H9 (cell line): ENCODE measurements at regions not wholly inside any gene's neighbourhood (a gene's known extent, or its start where the extent isn't known, plus 50 kb on each side); places are given as distances from the start of the nearest gene placed in this dataset.

ENCODE experiments used
- DNase-seq: peaks from one replicate; pipeline ENCODE4 v3.0.0-alpha.2; 2017
- H2AFZ ChIP-seq: one replicate; pipeline ENCODE4 v1.6.1; 2013; ENCODE audit warnings: mild to moderate bottlenecking, low read length, control low read depth, moderate library complexity
- H2AK5ac ChIP-seq: 2 replicates; pipeline ENCODE4 v1.6.1; 2013; ENCODE audit warnings: low read length, control low read depth, mixed read lengths; ENCODE audit not compliant: insufficient read length
- H2BK120ac ChIP-seq: one replicate; pipeline ENCODE4 v1.6.1; 2013; ENCODE audit warnings: low read depth, mild to moderate bottlenecking, low read length, control low read depth, inconsistent platforms; ENCODE audit not compliant: poor library complexity, severe bottlenecking
- H2BK12ac ChIP-seq: 2 replicates; pipeline ENCODE4 v1.6.1; 2013; ENCODE audit warnings: low read length, control low read depth, mixed read lengths, low read depth; ENCODE audit not compliant: insufficient read length
- H2BK15ac ChIP-seq: 2 replicates; pipeline ENCODE4 v1.6.1; 2013; ENCODE audit warnings: low read depth, low read length, control low read depth
- H2BK20ac ChIP-seq: one replicate; pipeline ENCODE4 v1.6.1; 2013; ENCODE audit warnings: low read depth, mild to moderate bottlenecking, low read length, control low read depth, inconsistent platforms; ENCODE audit not compliant: poor library complexity, severe bottlenecking
- H2BK5ac ChIP-seq: 2 replicates; pipeline ENCODE4 v1.6.1; 2013; ENCODE audit warnings: low read length, control low read depth, mixed read lengths; ENCODE audit not compliant: insufficient read length
- H3K14ac ChIP-seq: 2 replicates; pipeline ENCODE4 v1.6.1; 2013; ENCODE audit warnings: low read length, control low read depth; ENCODE audit not compliant: insufficient read depth
- H3K18ac ChIP-seq: 2 replicates; pipeline ENCODE4 v1.6.1; 2013; ENCODE audit warnings: low read depth, mild to moderate bottlenecking, mixed read lengths, low read length, control low read depth; ENCODE audit not compliant: insufficient read length
- H3K23ac ChIP-seq: 2 replicates; pipeline ENCODE4 v1.6.1; 2013; ENCODE audit warnings: low read length, control low read depth, mixed read lengths, low read depth; ENCODE audit not compliant: insufficient read length
- H3K23me2 ChIP-seq: 2 replicates; pipeline ENCODE4 v1.6.1; 2013; ENCODE audit warnings: low read depth, mild to moderate bottlenecking, mixed read lengths, low read length, control low read depth; ENCODE audit not compliant: insufficient read length, poor library complexity, severe bottlenecking
- H3K27ac ChIP-seq: 2 replicates; pipeline ENCODE4 v1.5.1; 2013; ENCODE audit warnings: low read length, control low read depth, mixed read lengths, low read depth; ENCODE audit not compliant: insufficient read length
- H3K27me3 ChIP-seq: 2 replicates; pipeline ENCODE4 v1.6.1; 2013; ENCODE audit warnings: low read length, control low read depth, inconsistent platforms; ENCODE audit not compliant: insufficient read depth
- H3K4ac ChIP-seq: 2 replicates; pipeline ENCODE4 v1.6.1; 2013; ENCODE audit warnings: low read depth, mild to moderate bottlenecking, control low read depth, inconsistent platforms, low read length, moderate library complexity
- H3K4me1 ChIP-seq: 2 replicates; pipeline ENCODE4 v1.6.1; 2013; ENCODE audit warnings: low read length, control low read depth, inconsistent platforms; ENCODE audit not compliant: insufficient read depth
- H3K4me2 ChIP-seq: 2 replicates; pipeline ENCODE4 v1.6.1; 2013; ENCODE audit warnings: low read length, control low read depth, mixed read lengths; ENCODE audit not compliant: insufficient read length, insufficient read depth
- H3K56ac ChIP-seq: 2 replicates; pipeline ENCODE4 v1.6.1; 2013; ENCODE audit warnings: low read depth, mild to moderate bottlenecking, mixed read lengths, low read length, control low read depth; ENCODE audit not compliant: insufficient read length
- H3K79me1 ChIP-seq: 2 replicates; pipeline ENCODE4 v1.6.1; 2013; ENCODE audit warnings: low read depth, mild to moderate bottlenecking, moderate library complexity, low read length, control low read depth, inconsistent platforms; ENCODE audit not compliant: insufficient read depth, poor library complexity, severe bottlenecking
- H3K79me2 ChIP-seq: 2 replicates; pipeline ENCODE4 v1.6.1; 2013; ENCODE audit warnings: low read length, control low read depth, inconsistent platforms; ENCODE audit not compliant: insufficient read depth
- H3K9ac ChIP-seq: 2 replicates; pipeline ENCODE4 v1.6.1; 2013; ENCODE audit warnings: low read length, control low read depth, mixed read lengths; ENCODE audit not compliant: insufficient read length; ENCODE audit errors: extremely low read depth
- H3K9me3 ChIP-seq: one replicate; pipeline ENCODE4 v1.6.1; 2013; ENCODE audit warnings: low read depth, low read length, inconsistent platforms; ENCODE audit not compliant: control insufficient read depth
- H3T11ph ChIP-seq: one replicate; pipeline ENCODE4 v1.6.1; 2013; ENCODE audit warnings: mild to moderate bottlenecking, low read length, control low read depth, inconsistent platforms
- H4K20me1 ChIP-seq: one replicate; pipeline ENCODE4 v1.6.1; 2013; ENCODE audit not compliant: control insufficient read depth, insufficient read length, insufficient read depth
- H4K5ac ChIP-seq: 2 replicates; pipeline ENCODE4 v1.6.1; 2013; ENCODE audit warnings: low read depth, mild to moderate bottlenecking, mixed read lengths, low read length, control low read depth; ENCODE audit not compliant: insufficient read length
- H4K8ac ChIP-seq: replicated peaks from 2 replicates; pipeline ENCODE4 v1.6.1; 2013; ENCODE audit warnings: low read length, control low read depth, mixed read lengths, low read depth; ENCODE audit not compliant: insufficient read length
- H4K91ac ChIP-seq: 2 replicates; pipeline ENCODE4 v1.6.1; 2013; ENCODE audit warnings: low read depth, mild to moderate bottlenecking, moderate library complexity, mixed read lengths, low read length, control low read depth; ENCODE audit not compliant: insufficient read length
- H3K27ac Mint-ChIP-seq, 3 experiments: 2 replicates in 2 of 3; 3 replicates in 1 of 3; pipeline ENCODE4 v1.8.0; 2020 to 2021; ENCODE audit warnings: mixed read lengths in 3 of 3, mild to moderate bottlenecking in 1 of 3, moderate library complexity in 1 of 3
- H3K27me3 Mint-ChIP-seq: 2 replicates; pipeline ENCODE4 v1.8.0; 2021; ENCODE audit warnings: low read depth, mild to moderate bottlenecking, moderate library complexity, mixed read lengths
- H3K36me3 Mint-ChIP-seq, 3 experiments: 2 replicates in 2 of 3; 3 replicates in 1 of 3; pipeline ENCODE4 v1.8.0; 2020 to 2021; ENCODE audit warnings: low read depth in 3 of 3, mixed read lengths in 3 of 3; ENCODE audit not compliant: insufficient read depth in 1 of 3
- H3K4me1 Mint-ChIP-seq, 2 experiments: 2 replicates each; pipeline ENCODE4 v1.8.0; 2020; ENCODE audit warnings: mixed read lengths in 2 of 2
- H3K4me3 Mint-ChIP-seq, 2 experiments: 2 replicates in 1 of 2; 3 replicates in 1 of 2; pipeline ENCODE4 v1.8.0; 2020 to 2021; ENCODE audit warnings: mild to moderate bottlenecking in 2 of 2, mixed read lengths in 2 of 2, moderate library complexity in 1 of 2
- H3K9me3 Mint-ChIP-seq, 2 experiments: 2 replicates in 1 of 2; 3 replicates in 1 of 2; pipeline ENCODE4 v1.8.0; 2020; ENCODE audit warnings: mild to moderate bottlenecking in 2 of 2, mixed read lengths in 2 of 2, moderate library complexity in 1 of 2
- CTCF ChIP-seq: fragments of 200-600 bp; sonication (generic); conservative IDR thresholded peaks from 3 replicates; pipeline ENCODE4 v1.8.0; 2021; ENCODE audit warnings: antibody characterized with exemption, mild to moderate bottlenecking
- WGBS: extraction: QIAGEN DNeasy Blood & Tissue Kit; methylation state at CpG from one replicate; pipeline ENCODE4 v1.1.7; 2013; ENCODE audit warnings: missing lambda C conversion rate, low lambda C conversion rate, mixed read lengths; ENCODE audit not compliant: insufficient read length; ENCODE audit errors: extremely low coverage; 5-methylcytosine and 5-hydroxymethylcytosine counted together

GRCh38 chr3:178055939-178056338 is 480.3 kb upstream of the KCNMB2 start:
- Histone ChIP-seq H3K18ac (no peak overlapping the region), H3K4me2 (no peak overlapping the region), H4K91ac (no peak overlapping the region), H4K8ac (no peak overlapping the region), H3K56ac (no peak overlapping the region), H3K79me1 (no peaks in the 10 kb centered on the region), H2BK120ac (no peak overlapping the region), H3T11ph (no peak overlapping the region), H2BK15ac (no peak overlapping the region), H4K5ac (no peak overlapping the region), H2AFZ (no peak overlapping the region), H2BK12ac (no peak overlapping the region), H2AK5ac (no peak overlapping the region), H3K9me3 (no peaks in the 10 kb centered on the region), H3K4me1 (no peaks in the 10 kb centered on the region; the same call in none of the 2 replicates), H3K27me3 (no peaks in the 10 kb centered on the region), H3K9ac (no peak overlapping the region), H3K4ac (no peak overlapping the region), H3K27ac (no peak overlapping the region), H2BK5ac (no peak overlapping the region), H3K23me2 (no peaks in the 10 kb centered on the region), H3K23ac (no peak overlapping the region), H2BK20ac (no peak overlapping the region), H4K20me1 (no peaks in the 10 kb centered on the region), H3K14ac (no peak overlapping the region), H3K79me2 (no peaks in the 10 kb centered on the region)
- Mint-ChIP-seq H3K4me1 (peaks cover 18 to 23% of the 10 kb centered on the region in 2 experiments), H3K4me3 (no peak overlapping the region), H3K27me3 (no peaks in the 10 kb centered on the region), H3K27ac (peak overlapping the region in 1 of 3 experiments; percentile 63; a peak in 1 of 7 replicates), H3K9me3 (no peaks in the 10 kb centered on the region), H3K36me3 (no peaks in the 10 kb centered on the region)
- no CpG with 5 or more reads among the region's 2 CpGs for WGBS
- DNase-seq, result no peak
- no peak for TF ChIP-seq CTCF
